K562 (cell line): ENCODE measurements at regions not wholly inside any gene's neighbourhood (a gene's known extent, or its start where the extent isn't known, plus 50 kb on each side); places are given as distances from the start of the nearest gene placed in this dataset.

Experiments
- ATAC-seq: fragments of 200-7000 bp; cut with Tn5 transposase; 3 replicates; pipeline ENCODE4 v1.9.1; 2020; ENCODE audit warnings: moderate library complexity
- BruUV-seq: library from RNA; stranded (reverse); fragments of 400-500 nt; replicated peaks from 2 replicates; lab custom pipeline; 2021; lab: Mats Ljungman, UMichigan
- CTCF ChIA-PET: fragments of 300-600 bp; formaldehyde crosslinking; extraction: SDS; loops from one replicate; lab custom pipeline; 2021; ENCODE audit warnings: low intra/inter-chr PET ratio; lab: Yijun Ruan, JAX
- POLR2A ChIA-PET: fragments of 300-600, 350-650 bp; sonication (Branson Sonifier 250); formaldehyde crosslinking; extraction: SDS; loops from one replicate; lab custom pipeline; 2021; ENCODE audit warnings: antibody characterized with exemption, inconsistent platforms; lab: Yijun Ruan, JAX
- DNase-seq, 4 experiments: peaks; one replicate each; pipeline versions ENCODE4 v3.0.0 to v3.0.0-alpha.2; 2011 to 2018; ENCODE audit warnings: low spot score in 3 of 4, mixed read lengths in 3 of 4; ENCODE audit errors: extremely low read depth in 1 of 4
- FAIRE-seq: peaks from 2 replicates; lab custom pipeline; 2011; peaks lifted over from hg19 to GRCh38; lab: Jason Lieb, UNC
- H2AFZ ChIP-seq: 2 replicates; pipeline ENCODE4 v1.6.0; 2011; ENCODE audit warnings: low read depth, low read length, control low read depth, inconsistent platforms
- H3K27ac ChIP-seq: fragments of 200-600 bp; 3 replicates; pipeline ENCODE4 v1.8.0; 2011; ENCODE audit warnings: low read depth, mild to moderate bottlenecking, control low read depth, inconsistent platforms, low read length, moderate library complexity, mixed read lengths; ENCODE audit errors: extremely low read depth
- H3K27me3 ChIP-seq, 2 experiments: fragments of 300-600 bp in 1 of 2; 2 replicates in 1 of 2; 3 replicates in 1 of 2; pipeline versions ENCODE4 v1.6.0 to v1.8.0; 2011; ENCODE audit warnings: inconsistent platforms in 2 of 2, low read length in 2 of 2, mild to moderate bottlenecking in 1 of 2, mixed read lengths in 1 of 2, moderate library complexity in 1 of 2; ENCODE audit not compliant: control insufficient read depth in 2 of 2, insufficient read depth in 2 of 2
- H3K36me3 ChIP-seq: fragments of 300-600 bp; 3 replicates; pipeline ENCODE4 v1.8.0; 2011; ENCODE audit warnings: mild to moderate bottlenecking, low read length, inconsistent platforms; ENCODE audit not compliant: control insufficient read depth, insufficient read depth
- H3K4me1 ChIP-seq, 2 experiments: fragments of 200-600 bp in 1 of 2; replicated peaks in 1 of 2; 2 replicates in 1 of 2; 3 replicates in 1 of 2; pipeline versions ENCODE4 v1.5.1 to v1.8.0; 2011; ENCODE audit warnings: inconsistent platforms in 2 of 2, low read length in 2 of 2, mild to moderate bottlenecking in 1 of 2, mixed read lengths in 1 of 2, moderate library complexity in 1 of 2; ENCODE audit not compliant: control insufficient read depth in 2 of 2, insufficient read depth in 2 of 2
- H3K4me2 ChIP-seq: 2 replicates; pipeline ENCODE4 v1.6.1; 2011; ENCODE audit warnings: low read length, control low read depth, inconsistent platforms, mixed read lengths; ENCODE audit not compliant: insufficient read depth
- H3K4me3 ChIP-seq: fragments of 200-600 bp; sonication (generic), shearing (Covaris generic); 2 replicates; pipeline ENCODE4 v1.5.1; 2016; ENCODE audit warnings: control low read depth, inconsistent platforms
- H3K79me2 ChIP-seq: fragments of 200-600 bp; 3 replicates; pipeline ENCODE4 v1.8.0; 2011; ENCODE audit warnings: low read length, inconsistent platforms; ENCODE audit not compliant: control insufficient read depth, insufficient read depth
- H3K9ac ChIP-seq, 2 experiments: 2 replicates each; pipeline versions ENCODE4 v1.6.0 to v1.6.1; 2011; ENCODE audit warnings: low read depth in 2 of 2, low read length in 2 of 2, control low read depth in 1 of 2, inconsistent platforms in 1 of 2, mild to moderate bottlenecking in 1 of 2, mixed read lengths in 1 of 2; ENCODE audit not compliant: insufficient read depth in 1 of 2
- H3K9me1 ChIP-seq: one replicate; pipeline ENCODE4 v1.6.0; 2011; ENCODE audit warnings: inconsistent platforms, mild to moderate bottlenecking, low read length, moderate library complexity; ENCODE audit not compliant: control insufficient read depth, insufficient read depth
- H3K9me3 ChIP-seq: replicated peaks from 2 replicates; pipeline ENCODE4 v1.5.1; 2011; ENCODE audit warnings: low read depth, low read length, inconsistent platforms; ENCODE audit not compliant: control insufficient read depth, insufficient read depth
- H4K20me1 ChIP-seq: replicated peaks from 2 replicates; pipeline ENCODE4 v1.6.1; 2011; ENCODE audit warnings: low read length, inconsistent platforms, mixed read lengths; ENCODE audit not compliant: control insufficient read depth, insufficient read depth
- CBX8 ChIP-seq: fragments of 200-600 bp; sonication (generic); IDR thresholded peaks from 2 replicates; pipeline ENCODE4 v1.6.1; 2012; ENCODE audit warnings: borderline replicate concordance, mixed run types, low read depth, mild to moderate bottlenecking, moderate library complexity, mixed read lengths, low read length, control low read depth, inconsistent platforms; ENCODE audit not compliant: poor library complexity, severe bottlenecking; ENCODE audit errors: extremely low read depth
- FOXP1 ChIP-seq: sonication (generic); formaldehyde crosslinking; IDR thresholded peaks from 2 replicates; pipeline ENCODE4 v1.8.0; 2022; ENCODE audit warnings: mild to moderate bottlenecking, missing genetic modification reagents
- GATA2 ChIP-seq: sonication (generic); formaldehyde crosslinking; IDR thresholded peaks from 2 replicates; pipeline ENCODE4 v1.4.0; 2020; ENCODE audit warnings: mild to moderate bottlenecking, missing genetic modification reagents
- NCOA1 ChIP-seq: fragments of 450-650 bp; IDR thresholded peaks from 2 replicates; pipeline ENCODE4 v1.6.1; 2016; ENCODE audit warnings: low read depth
- PCBP2 ChIP-seq: fragments of 200-400 bp; formaldehyde crosslinking; IDR thresholded peaks from 2 replicates; pipeline ENCODE4 v1.6.1; 2018; ENCODE audit warnings: low read length, low read depth, mild to moderate bottlenecking, moderate library complexity; ENCODE audit not compliant: poor library complexity, severe bottlenecking
- RBM15 ChIP-seq: fragments of 200-400 bp; formaldehyde crosslinking; IDR thresholded peaks from 2 replicates; pipeline ENCODE4 v1.6.1; 2018; ENCODE audit warnings: mild to moderate bottlenecking, low read length, moderate library complexity; ENCODE audit not compliant: insufficient read depth
- SMARCE1 ChIP-seq: fragments of 450-650 bp; IDR thresholded peaks from 2 replicates; pipeline ENCODE4 v1.7.1; 2016; ENCODE audit warnings: mild to moderate bottlenecking
- TCF7L2 ChIP-seq: fragments of 150-350 bp; IDR thresholded peaks from 2 replicates; pipeline ENCODE4 v1.6.1; 2016; ENCODE audit warnings: low read depth, mild to moderate bottlenecking, low read length, moderate library complexity
- ZNF175 ChIP-seq: fragments of 200-800 bp; sonication (Bioruptor generic); IDR thresholded peaks from 2 replicates; pipeline ENCODE4 v1.6.1; 2016; ENCODE audit warnings: low read depth, mild to moderate bottlenecking, missing genetic modification characterization, missing compliant biosample characterization
- ZNF79 ChIP-seq: fragments of 250-450 bp; sonication (Bioruptor Pico); IDR thresholded peaks from 2 replicates; pipeline ENCODE4 v1.4.0; 2020; ENCODE audit warnings: low read depth, mild to moderate bottlenecking, moderate library complexity
- WGBS: fragments of 100-300 bp; shearing (Covaris generic); methylation state at CpG from one replicate; pipeline ENCODE4 v1.1.6; 2016; ENCODE audit warnings: low coverage, mixed read lengths; ENCODE audit not compliant: insufficient coverage; ENCODE audit errors: missing lambda C conversion rate; 5-methylcytosine and 5-hydroxymethylcytosine counted together
- in situ Hi-C: fragments of 300-500 bp; cut with MboI; formaldehyde crosslinking; loops from 4 replicates; pipeline ENCODE4 v1.15.0; 2018; ENCODE audit warnings: inconsistent platforms, mixed read lengths
- intact Hi-C: fragments of 100-400 bp; cut with micrococcal nuclease; formaldehyde crosslinking; loops from 2 replicates; pipeline ENCODE4 v1.14.2; 2022

DNA sequence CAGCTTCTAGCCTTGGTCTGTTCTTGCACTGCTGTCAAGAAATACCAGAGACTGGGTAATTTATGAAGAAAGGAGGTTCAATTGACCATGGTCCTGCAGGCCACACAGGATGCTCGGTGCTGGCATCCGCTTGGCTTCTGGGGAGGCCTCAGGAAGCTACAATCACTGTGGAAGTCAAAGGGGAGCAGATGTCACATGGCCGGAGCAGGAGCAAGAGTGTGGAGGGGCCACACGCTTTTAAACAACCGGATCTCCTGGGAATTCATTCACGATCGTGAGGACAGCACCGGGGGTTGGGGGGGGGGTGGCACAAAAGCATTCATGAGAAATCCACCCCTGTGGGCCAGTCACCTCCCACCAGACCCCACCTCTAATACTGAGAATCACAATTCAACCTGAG is 850.4 kb upstream of the SALL3 start:
- Histone ChIP-seq H3K9me1 (no peaks in the 10 kb centered on the region), H3K9ac (no peak overlapping the region), H2AFZ (no peak overlapping the region), H3K27me3 (peaks cover 0 to 13% of the 10 kb centered on the region in 2 experiments; a peak in 2 of 5 replicates), H3K27ac (no peak overlapping the region), H3K4me2 (no peak overlapping the region), H3K79me2 (no peaks in the 10 kb centered on the region), H4K20me1 (no peaks in the 10 kb centered on the region), H3K4me1 (no peaks in the 10 kb centered on the region), H3K36me3 (no peaks in the 10 kb centered on the region), H3K4me3 (no peak overlapping the region), H3K9me3 (no peaks in the 10 kb centered on the region)
- ChIA-PET CTCF (no interaction called here), POLR2A (no interaction called here)
- DNase-seq (no peak), ATAC-seq (no peak), FAIRE-seq (no peak)
- WGBS: 0% methylated on average over 5 of the region's 8 CpGs
- BruUV-seq: no TSS peak
- TF ChIP-seq SMARCE1 (no peak), TCF7L2 (no peak), GATA2 (CRISPR knock-in tag) (no peak), ZNF79 (CRISPR knock-in tag) (no peak), RBM15 (no peak), NCOA1 (no peak), CBX8 (no peak), ZNF175 (CRISPR knock-in tag) (no peak), PCBP2 (no peak), FOXP1 (CRISPR knock-in tag) (no peak)
- intact Hi-C loops (no loop called here), in situ Hi-C loops (no loop called here)
